H9 (cell line): ENCODE measurements at regions not wholly inside any gene's neighbourhood (a gene's known extent, or its start where the extent isn't known, plus 50 kb on each side); places are given as distances from the start of the nearest gene placed in this dataset.

ENCODE experiments used
- DNase-seq: peaks from one replicate; pipeline ENCODE4 v3.0.0-alpha.2; 2017
- H2AFZ ChIP-seq: one replicate; pipeline ENCODE4 v1.6.1; 2013; ENCODE audit warnings: mild to moderate bottlenecking, low read length, control low read depth, moderate library complexity
- H2AK5ac ChIP-seq: 2 replicates; pipeline ENCODE4 v1.6.1; 2013; ENCODE audit warnings: low read length, control low read depth, mixed read lengths; ENCODE audit not compliant: insufficient read length
- H2BK120ac ChIP-seq: one replicate; pipeline ENCODE4 v1.6.1; 2013; ENCODE audit warnings: low read depth, mild to moderate bottlenecking, low read length, control low read depth, inconsistent platforms; ENCODE audit not compliant: poor library complexity, severe bottlenecking
- H2BK12ac ChIP-seq: 2 replicates; pipeline ENCODE4 v1.6.1; 2013; ENCODE audit warnings: low read length, control low read depth, mixed read lengths, low read depth; ENCODE audit not compliant: insufficient read length
- H2BK15ac ChIP-seq: 2 replicates; pipeline ENCODE4 v1.6.1; 2013; ENCODE audit warnings: low read depth, low read length, control low read depth
- H2BK20ac ChIP-seq: one replicate; pipeline ENCODE4 v1.6.1; 2013; ENCODE audit warnings: low read depth, mild to moderate bottlenecking, low read length, control low read depth, inconsistent platforms; ENCODE audit not compliant: poor library complexity, severe bottlenecking
- H2BK5ac ChIP-seq: 2 replicates; pipeline ENCODE4 v1.6.1; 2013; ENCODE audit warnings: low read length, control low read depth, mixed read lengths; ENCODE audit not compliant: insufficient read length
- H3K14ac ChIP-seq: 2 replicates; pipeline ENCODE4 v1.6.1; 2013; ENCODE audit warnings: low read length, control low read depth; ENCODE audit not compliant: insufficient read depth
- H3K18ac ChIP-seq: 2 replicates; pipeline ENCODE4 v1.6.1; 2013; ENCODE audit warnings: low read depth, mild to moderate bottlenecking, mixed read lengths, low read length, control low read depth; ENCODE audit not compliant: insufficient read length
- H3K23ac ChIP-seq: 2 replicates; pipeline ENCODE4 v1.6.1; 2013; ENCODE audit warnings: low read length, control low read depth, mixed read lengths, low read depth; ENCODE audit not compliant: insufficient read length
- H3K23me2 ChIP-seq: 2 replicates; pipeline ENCODE4 v1.6.1; 2013; ENCODE audit warnings: low read depth, mild to moderate bottlenecking, mixed read lengths, low read length, control low read depth; ENCODE audit not compliant: insufficient read length, poor library complexity, severe bottlenecking
- H3K27ac ChIP-seq: 2 replicates; pipeline ENCODE4 v1.5.1; 2013; ENCODE audit warnings: low read length, control low read depth, mixed read lengths, low read depth; ENCODE audit not compliant: insufficient read length
- H3K27me3 ChIP-seq: 2 replicates; pipeline ENCODE4 v1.6.1; 2013; ENCODE audit warnings: low read length, control low read depth, inconsistent platforms; ENCODE audit not compliant: insufficient read depth
- H3K4ac ChIP-seq: 2 replicates; pipeline ENCODE4 v1.6.1; 2013; ENCODE audit warnings: low read depth, mild to moderate bottlenecking, control low read depth, inconsistent platforms, low read length, moderate library complexity
- H3K4me1 ChIP-seq: 2 replicates; pipeline ENCODE4 v1.6.1; 2013; ENCODE audit warnings: low read length, control low read depth, inconsistent platforms; ENCODE audit not compliant: insufficient read depth
- H3K4me2 ChIP-seq: 2 replicates; pipeline ENCODE4 v1.6.1; 2013; ENCODE audit warnings: low read length, control low read depth, mixed read lengths; ENCODE audit not compliant: insufficient read length, insufficient read depth
- H3K56ac ChIP-seq: 2 replicates; pipeline ENCODE4 v1.6.1; 2013; ENCODE audit warnings: low read depth, mild to moderate bottlenecking, mixed read lengths, low read length, control low read depth; ENCODE audit not compliant: insufficient read length
- H3K79me1 ChIP-seq: 2 replicates; pipeline ENCODE4 v1.6.1; 2013; ENCODE audit warnings: low read depth, mild to moderate bottlenecking, moderate library complexity, low read length, control low read depth, inconsistent platforms; ENCODE audit not compliant: insufficient read depth, poor library complexity, severe bottlenecking
- H3K79me2 ChIP-seq: 2 replicates; pipeline ENCODE4 v1.6.1; 2013; ENCODE audit warnings: low read length, control low read depth, inconsistent platforms; ENCODE audit not compliant: insufficient read depth
- H3K9ac ChIP-seq: 2 replicates; pipeline ENCODE4 v1.6.1; 2013; ENCODE audit warnings: low read length, control low read depth, mixed read lengths; ENCODE audit not compliant: insufficient read length; ENCODE audit errors: extremely low read depth
- H3K9me3 ChIP-seq: one replicate; pipeline ENCODE4 v1.6.1; 2013; ENCODE audit warnings: low read depth, low read length, inconsistent platforms; ENCODE audit not compliant: control insufficient read depth
- H3T11ph ChIP-seq: one replicate; pipeline ENCODE4 v1.6.1; 2013; ENCODE audit warnings: mild to moderate bottlenecking, low read length, control low read depth, inconsistent platforms
- H4K20me1 ChIP-seq: one replicate; pipeline ENCODE4 v1.6.1; 2013; ENCODE audit not compliant: control insufficient read depth, insufficient read length, insufficient read depth
- H4K5ac ChIP-seq: 2 replicates; pipeline ENCODE4 v1.6.1; 2013; ENCODE audit warnings: low read depth, mild to moderate bottlenecking, mixed read lengths, low read length, control low read depth; ENCODE audit not compliant: insufficient read length
- H4K8ac ChIP-seq: replicated peaks from 2 replicates; pipeline ENCODE4 v1.6.1; 2013; ENCODE audit warnings: low read length, control low read depth, mixed read lengths, low read depth; ENCODE audit not compliant: insufficient read length
- H4K91ac ChIP-seq: 2 replicates; pipeline ENCODE4 v1.6.1; 2013; ENCODE audit warnings: low read depth, mild to moderate bottlenecking, moderate library complexity, mixed read lengths, low read length, control low read depth; ENCODE audit not compliant: insufficient read length
- H3K27ac Mint-ChIP-seq, 3 experiments: 2 replicates in 2 of 3; 3 replicates in 1 of 3; pipeline ENCODE4 v1.8.0; 2020 to 2021; ENCODE audit warnings: mixed read lengths in 3 of 3, mild to moderate bottlenecking in 1 of 3, moderate library complexity in 1 of 3
- H3K27me3 Mint-ChIP-seq: 2 replicates; pipeline ENCODE4 v1.8.0; 2021; ENCODE audit warnings: low read depth, mild to moderate bottlenecking, moderate library complexity, mixed read lengths
- H3K36me3 Mint-ChIP-seq, 3 experiments: 2 replicates in 2 of 3; 3 replicates in 1 of 3; pipeline ENCODE4 v1.8.0; 2020 to 2021; ENCODE audit warnings: low read depth in 3 of 3, mixed read lengths in 3 of 3; ENCODE audit not compliant: insufficient read depth in 1 of 3
- H3K4me1 Mint-ChIP-seq, 2 experiments: 2 replicates each; pipeline ENCODE4 v1.8.0; 2020; ENCODE audit warnings: mixed read lengths in 2 of 2
- H3K4me3 Mint-ChIP-seq, 2 experiments: 2 replicates in 1 of 2; 3 replicates in 1 of 2; pipeline ENCODE4 v1.8.0; 2020 to 2021; ENCODE audit warnings: mild to moderate bottlenecking in 2 of 2, mixed read lengths in 2 of 2, moderate library complexity in 1 of 2
- H3K9me3 Mint-ChIP-seq, 2 experiments: 2 replicates in 1 of 2; 3 replicates in 1 of 2; pipeline ENCODE4 v1.8.0; 2020; ENCODE audit warnings: mild to moderate bottlenecking in 2 of 2, mixed read lengths in 2 of 2, moderate library complexity in 1 of 2
- WGBS: extraction: QIAGEN DNeasy Blood & Tissue Kit; methylation state at CpG from one replicate; pipeline ENCODE4 v1.1.7; 2013; ENCODE audit warnings: missing lambda C conversion rate, low lambda C conversion rate, mixed read lengths; ENCODE audit not compliant: insufficient read length; ENCODE audit errors: extremely low coverage; 5-methylcytosine and 5-hydroxymethylcytosine counted together
- TF ChIP-seq, protein P1 (sequence below): fragments of 200-600 bp; sonication (generic); conservative IDR thresholded peaks from 3 replicates; pipeline ENCODE4 v1.8.0; 2021; ENCODE audit warnings: antibody characterized with exemption, mild to moderate bottlenecking

GRCh38 chr2:120840795-120841487, 105.3 kb downstream of the GLI2 start:
- Histone ChIP-seq H3K23me2 (no peaks in the 10 kb centered on the region), H3K23ac (no peak overlapping the region), H2BK12ac (no peak overlapping the region), H3K4me1 (no peaks in the 10 kb centered on the region), H3K56ac (no peak overlapping the region), H3K27ac (no peak overlapping the region), H3K27me3 (no peaks in the 10 kb centered on the region), H4K5ac (no peak overlapping the region), H3K79me1 (peaks cover under 1% of the 10 kb centered on the region), H4K20me1 (no peaks in the 10 kb centered on the region), H3K4ac (no peak overlapping the region), H3K4me2 (no peak overlapping the region), H2AK5ac (no peak overlapping the region), H2BK120ac (no peak overlapping the region), H3K18ac (no peak overlapping the region), H3K14ac (no peak overlapping the region), H2BK5ac (no peak overlapping the region), H2AFZ (no peak overlapping the region), H2BK15ac (no peak overlapping the region), H3K79me2 (no peaks in the 10 kb centered on the region; the same call in 1 of the 2 replicates), H3K9me3 (no peaks in the 10 kb centered on the region), H2BK20ac (no peak overlapping the region), H3T11ph (no peak overlapping the region), H4K8ac (no peak overlapping the region), H4K91ac (no peak overlapping the region), H3K9ac (no peak overlapping the region)
- Mint-ChIP-seq H3K27ac (no peak overlapping the region), H3K9me3 (no peaks in the 10 kb centered on the region; a peak in 2 of 5 replicates), H3K4me1 (peaks cover 6 to 14% of the 10 kb centered on the region in 2 experiments), H3K27me3 (no peaks in the 10 kb centered on the region), H3K4me3 (no peak overlapping the region), H3K36me3 (peaks cover 21 to 33% (median 21%) of the 10 kb centered on the region in 3 experiments; a peak in 6 of 7 replicates)
- no peak for DNase-seq
- TF ChIP-seq, protein P1, sequence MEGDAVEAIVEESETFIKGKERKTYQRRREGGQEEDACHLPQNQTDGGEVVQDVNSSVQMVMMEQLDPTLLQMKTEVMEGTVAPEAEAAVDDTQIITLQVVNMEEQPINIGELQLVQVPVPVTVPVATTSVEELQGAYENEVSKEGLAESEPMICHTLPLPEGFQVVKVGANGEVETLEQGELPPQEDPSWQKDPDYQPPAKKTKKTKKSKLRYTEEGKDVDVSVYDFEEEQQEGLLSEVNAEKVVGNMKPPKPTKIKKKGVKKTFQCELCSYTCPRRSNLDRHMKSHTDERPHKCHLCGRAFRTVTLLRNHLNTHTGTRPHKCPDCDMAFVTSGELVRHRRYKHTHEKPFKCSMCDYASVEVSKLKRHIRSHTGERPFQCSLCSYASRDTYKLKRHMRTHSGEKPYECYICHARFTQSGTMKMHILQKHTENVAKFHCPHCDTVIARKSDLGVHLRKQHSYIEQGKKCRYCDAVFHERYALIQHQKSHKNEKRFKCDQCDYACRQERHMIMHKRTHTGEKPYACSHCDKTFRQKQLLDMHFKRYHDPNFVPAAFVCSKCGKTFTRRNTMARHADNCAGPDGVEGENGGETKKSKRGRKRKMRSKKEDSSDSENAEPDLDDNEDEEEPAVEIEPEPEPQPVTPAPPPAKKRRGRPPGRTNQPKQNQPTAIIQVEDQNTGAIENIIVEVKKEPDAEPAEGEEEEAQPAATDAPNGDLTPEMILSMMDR = no peak
- no CpG with 5 or more reads among the region's 13 CpGs for WGBS
